ENCODE measurements at regions not wholly inside any gene's neighbourhood (a gene's known extent, or its start where the extent isn't known, plus 50 kb on each side); places are given as distances from the start of the nearest gene placed in this dataset.

DNA sequence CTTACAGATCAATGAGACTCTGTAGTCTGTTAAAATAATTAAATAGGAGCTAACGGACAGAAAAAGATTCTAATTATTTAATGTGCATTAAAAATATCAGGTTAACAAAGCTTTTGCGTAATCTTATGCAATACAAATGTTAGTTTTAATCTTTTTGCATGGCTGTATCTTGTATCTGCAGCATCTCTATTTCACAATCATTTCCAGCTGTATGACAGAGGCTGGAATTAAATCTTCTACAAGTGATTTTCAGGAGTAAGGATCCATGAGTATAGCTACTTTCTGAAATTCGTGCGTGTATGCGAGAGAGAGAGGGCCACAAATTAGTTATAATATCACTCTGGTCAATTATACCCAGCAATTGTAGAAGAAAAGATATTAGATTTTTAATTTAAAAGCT is 1446.8 kb downstream of the NCAM2 start:
- ATAC-seq = no peak
- no peak for DNase-seq (ENCODE audit: low spot score in 2 of 2)
- H3K4me1 Mint-ChIP-seq = no peaks in the 10 kb centered on the region
- no peak overlapping the region for H3K4me3 Mint-ChIP-seq
- H3K9me3 Mint-ChIP-seq = peaks cover 9% of the 10 kb centered on the region
- H3K36me3 Mint-ChIP-seq = no peaks in the 10 kb centered on the region
- H3K27ac Mint-ChIP-seq = no peak overlapping the region

DNA sequence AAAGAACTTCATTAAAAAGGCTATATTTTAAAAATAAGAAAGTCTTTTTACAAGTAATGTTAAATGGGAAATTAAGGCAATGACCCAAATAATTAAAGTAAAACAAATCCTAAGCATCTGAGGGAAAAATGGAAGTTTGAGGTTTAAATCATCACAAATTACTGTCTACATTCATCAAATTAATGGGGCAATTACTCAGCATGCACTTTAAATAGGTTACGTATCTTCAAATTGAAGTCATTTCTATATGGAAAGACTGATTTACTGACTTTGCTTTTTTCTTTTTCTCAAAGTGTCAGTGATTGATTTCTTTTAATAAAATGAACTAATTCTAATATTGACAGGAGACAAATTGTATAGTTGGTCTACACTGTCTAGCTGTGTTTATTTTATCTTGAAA is 1452.3 kb downstream of the NCAM2 start:
- H3K36me3 Mint-ChIP-seq = no peaks in the 10 kb centered on the region
- no peak overlapping the region for H3K4me3 Mint-ChIP-seq
- no peaks in the 10 kb centered on the region for H3K4me1 Mint-ChIP-seq

DNA sequence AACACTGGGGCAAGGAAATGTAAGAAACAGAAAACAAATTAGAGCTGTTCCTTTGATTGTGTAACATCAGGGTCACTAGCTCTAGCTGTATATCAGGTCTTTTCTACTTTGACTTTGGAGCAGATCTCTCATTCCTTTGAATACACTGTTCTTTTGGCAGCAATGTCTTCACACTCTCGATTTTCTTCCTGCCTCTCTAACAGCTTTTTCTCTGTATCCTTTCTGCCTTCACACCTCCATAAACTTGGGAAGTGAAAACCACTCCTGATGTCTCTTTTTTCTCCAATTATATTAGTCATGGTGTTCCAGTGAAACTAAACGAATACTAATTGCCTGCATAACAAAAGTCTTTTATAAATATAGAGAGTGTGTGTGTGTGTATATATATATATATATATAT is 1458.0 kb downstream of the NCAM2 start:
- H3K4me1 Mint-ChIP-seq = no peaks in the 10 kb centered on the region
- no peak overlapping the region for H3K4me3 Mint-ChIP-seq
- no peaks in the 10 kb centered on the region for H3K36me3 Mint-ChIP-seq
- H3K27ac Mint-ChIP-seq = no peak overlapping the region
- peaks cover 25% of the 10 kb centered on the region for H3K9me3 Mint-ChIP-seq
- ATAC-seq (no peak), DNase-seq (ENCODE audit: low spot score in 2 of 2) (no peak)

More for the DNA sequence above, 1452.3 kb downstream of the NCAM2 start:
- Mint-ChIP-seq H3K9me3 (peaks cover 16% of the 10 kb centered on the region), H3K27ac (no peak overlapping the region)
- DNase-seq (ENCODE audit: low spot score in 2 of 2) (no peak), ATAC-seq (no peak)

DNA sequence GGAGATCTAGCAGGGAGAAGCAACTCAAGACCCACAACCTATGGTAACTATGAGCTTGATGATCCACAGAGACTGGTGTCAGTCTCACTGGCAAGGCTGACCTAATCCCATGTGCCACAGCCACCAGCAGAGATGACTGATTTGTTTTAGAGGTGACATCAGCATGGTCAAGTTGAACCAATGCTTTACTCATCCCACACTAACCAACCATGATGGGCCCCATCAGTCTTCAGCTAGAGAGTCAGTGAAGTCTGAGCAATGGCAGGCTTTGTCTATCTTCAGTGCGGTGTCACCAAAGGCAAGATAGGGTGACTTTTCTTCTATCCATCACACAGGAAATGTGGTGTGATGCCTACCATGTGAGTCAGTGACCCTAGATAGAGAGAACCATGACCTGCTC is 1470.7 kb downstream of the NCAM2 start:
- Mint-ChIP-seq H3K9me3 (peaks cover 18% of the 10 kb centered on the region), H3K4me3 (no peak overlapping the region)

DNA sequence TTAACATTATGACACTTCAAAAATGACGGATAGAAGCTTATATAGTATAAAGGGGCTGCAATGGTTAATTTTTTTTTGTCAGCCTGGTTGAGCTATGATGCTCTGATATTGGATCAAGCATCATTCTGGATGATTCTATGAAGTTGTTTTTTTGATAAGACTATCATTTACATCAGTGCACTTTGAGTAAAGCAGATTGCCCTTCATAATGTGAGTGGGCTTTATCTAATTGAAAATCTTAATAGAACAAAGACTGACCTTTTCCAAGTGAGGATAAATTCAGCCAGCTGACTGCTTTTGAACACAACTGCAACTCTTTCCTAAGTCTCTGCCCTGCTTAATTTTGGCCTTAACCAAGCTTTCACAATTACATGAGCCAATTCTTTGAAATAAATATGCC is 1476.2 kb downstream of the NCAM2 start:
- Mint-ChIP-seq H3K9me3 (peaks cover 21% of the 10 kb centered on the region), H3K4me3 (no peak overlapping the region), H3K4me1 (no peaks in the 10 kb centered on the region), H3K27ac (no peak overlapping the region), H3K36me3 (no peaks in the 10 kb centered on the region)
- DNase-seq (ENCODE audit: low spot score in 2 of 2) = no peak
- ATAC-seq = no peak

More for the DNA sequence above, 1470.7 kb downstream of the NCAM2 start:
- H3K4me1 Mint-ChIP-seq = no peaks in the 10 kb centered on the region
- no peak overlapping the region for H3K27ac Mint-ChIP-seq
- DNase-seq (ENCODE audit: low spot score in 2 of 2) (no peak), ATAC-seq (peak; percentile 42)
- H3K36me3 Mint-ChIP-seq = no peaks in the 10 kb centered on the region

DNA sequence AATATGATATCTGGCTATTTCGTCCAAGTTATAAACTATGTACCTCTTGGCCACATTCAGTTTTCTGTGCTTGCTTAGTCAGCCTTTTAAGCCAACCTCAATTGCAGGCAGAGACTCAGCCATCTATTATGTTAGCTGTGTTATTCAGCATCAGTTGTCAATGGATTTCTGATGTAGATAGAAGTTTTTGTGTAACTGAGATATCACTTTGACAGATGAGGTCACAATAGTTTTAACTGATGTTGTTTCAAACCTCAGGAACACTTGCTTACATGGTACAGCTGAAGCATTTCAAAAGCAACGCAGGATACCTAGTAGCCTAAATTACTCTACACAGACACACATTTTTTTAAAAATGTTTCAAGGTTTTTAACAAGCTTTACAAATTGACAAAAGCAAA is 1478.0 kb downstream of the NCAM2 start:
- no peak for ATAC-seq
- Mint-ChIP-seq H3K9me3 (peaks cover 14% of the 10 kb centered on the region), H3K27ac (no peak overlapping the region), H3K4me3 (no peak overlapping the region), H3K4me1 (no peaks in the 10 kb centered on the region), H3K36me3 (no peaks in the 10 kb centered on the region)
- DNase-seq (ENCODE audit: low spot score in 2 of 2) = no peak

DNA sequence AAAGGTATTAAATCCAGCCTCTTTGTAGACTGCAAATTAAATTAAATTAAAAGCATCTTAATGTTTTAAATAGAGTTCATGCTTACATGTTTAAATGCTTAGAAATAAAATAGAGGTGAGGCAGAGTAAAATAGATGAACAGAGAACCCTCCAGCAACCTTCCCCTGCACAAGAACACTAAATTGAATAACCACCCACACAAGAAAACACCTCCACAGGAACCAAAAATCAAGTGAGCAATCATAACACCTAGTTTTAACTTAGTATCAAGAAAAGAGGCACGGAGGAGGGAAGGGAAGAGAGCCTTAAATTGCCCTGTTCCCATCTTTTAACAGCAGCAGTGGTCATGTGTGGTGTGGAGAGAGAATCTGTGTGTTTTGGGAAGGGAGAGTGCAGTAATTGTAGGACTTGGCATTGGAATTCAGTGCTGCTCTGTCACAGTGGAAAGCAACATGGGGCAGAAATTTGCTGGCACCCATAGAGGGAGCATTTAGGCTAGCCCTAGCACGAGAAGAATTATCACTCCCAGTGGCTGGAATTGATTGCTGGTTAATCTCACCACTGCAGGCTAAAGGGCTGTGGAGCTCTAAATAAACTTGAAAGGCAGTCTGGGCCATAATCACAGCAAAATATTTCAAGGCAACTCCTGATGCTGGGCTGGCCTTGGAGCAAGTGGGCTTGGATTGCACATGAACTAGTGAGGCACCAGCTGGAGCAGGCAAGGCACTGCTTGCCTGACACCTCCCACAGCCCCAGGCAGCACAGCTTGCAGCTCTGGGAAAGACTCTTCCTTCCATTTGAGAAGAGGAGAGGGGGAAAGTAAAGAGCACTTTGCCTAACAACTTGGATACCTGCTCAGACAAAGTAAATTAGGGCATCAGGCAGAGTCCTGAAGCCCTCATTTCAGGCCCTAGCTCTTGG is 1478.8 kb downstream of the NCAM2 start:
- no peak for ATAC-seq
- H3K9me3 Mint-ChIP-seq = peaks cover 14% of the 10 kb centered on the region
- no peak overlapping the region for H3K27ac Mint-ChIP-seq
- no peak overlapping the region for H3K4me3 Mint-ChIP-seq
- DNase-seq (ENCODE audit: low spot score in 2 of 2) = no peak
- H3K4me1 Mint-ChIP-seq = no peaks in the 10 kb centered on the region
- H3K36me3 Mint-ChIP-seq = no peaks in the 10 kb centered on the region

DNA sequence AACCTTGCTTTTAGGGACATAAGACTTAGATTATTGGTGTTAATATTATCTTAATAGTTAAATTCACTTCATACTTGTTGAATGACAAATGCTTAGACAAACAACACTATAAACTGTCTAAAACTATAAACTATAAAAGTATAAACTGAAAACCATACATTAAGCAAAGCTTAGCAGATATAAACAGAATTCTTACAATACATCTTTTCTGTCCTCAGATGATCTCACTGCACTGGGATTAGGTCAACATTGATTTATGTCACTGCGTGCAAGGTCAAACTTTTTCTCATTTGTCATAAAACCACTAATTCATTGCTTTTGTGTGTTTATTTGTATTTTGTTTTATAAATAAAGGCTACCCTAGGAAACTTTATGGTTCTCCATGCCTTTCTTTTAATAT is 1491.8 kb downstream of the NCAM2 start:
- no peaks in the 10 kb centered on the region for H3K36me3 Mint-ChIP-seq
- H3K27ac Mint-ChIP-seq = no peak overlapping the region
- peaks cover 10% of the 10 kb centered on the region for H3K9me3 Mint-ChIP-seq
- ATAC-seq (no peak), DNase-seq (ENCODE audit: low spot score in 2 of 2) (no peak)
- no peaks in the 10 kb centered on the region for H3K4me1 Mint-ChIP-seq
- no peak overlapping the region for H3K4me3 Mint-ChIP-seq

DNA sequence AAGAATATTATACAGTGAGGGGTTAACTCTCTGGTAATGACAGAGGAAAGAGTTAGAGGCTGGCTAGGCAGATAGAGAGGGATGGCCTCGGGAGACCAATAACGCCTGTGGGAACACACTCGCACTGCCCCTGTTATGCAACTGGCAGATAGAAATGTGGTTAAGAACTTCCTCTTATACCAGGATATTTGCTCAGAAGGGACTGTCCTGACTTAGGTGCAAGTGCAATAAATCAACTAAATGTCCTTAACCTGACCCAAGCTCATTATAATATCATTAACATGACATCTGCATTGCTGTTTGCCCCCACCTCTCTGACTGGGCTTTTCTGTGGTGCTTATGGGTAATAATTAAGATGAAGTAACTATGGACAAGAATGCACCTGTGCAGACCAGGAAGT is 1518.0 kb downstream of the NCAM2 start:
- no peak overlapping the region for H3K27ac Mint-ChIP-seq
- H3K36me3 Mint-ChIP-seq = no peaks in the 10 kb centered on the region
- no peak for ATAC-seq
- no peak overlapping the region for H3K4me3 Mint-ChIP-seq
- no peaks in the 10 kb centered on the region for H3K4me1 Mint-ChIP-seq
- peaks cover 10% of the 10 kb centered on the region for H3K9me3 Mint-ChIP-seq
- DNase-seq (ENCODE audit: low spot score in 2 of 2) = no peak

- ATAC-seq (no peak), DNase-seq (ENCODE audit: low spot score in 2 of 2) (no peak)
- H3K9me3 Mint-ChIP-seq = peaks cover 47% of the 10 kb centered on the region
- no peaks in the 10 kb centered on the region for H3K36me3 Mint-ChIP-seq
- no peaks in the 10 kb centered on the region for H3K4me1 Mint-ChIP-seq
- H3K27ac Mint-ChIP-seq = no peak overlapping the region
- no peak overlapping the region for H3K4me3 Mint-ChIP-seq
Measured at GRCh38 chr21:22535630-22536029, 1537.4 kb downstream of the NCAM2 start.

DNA sequence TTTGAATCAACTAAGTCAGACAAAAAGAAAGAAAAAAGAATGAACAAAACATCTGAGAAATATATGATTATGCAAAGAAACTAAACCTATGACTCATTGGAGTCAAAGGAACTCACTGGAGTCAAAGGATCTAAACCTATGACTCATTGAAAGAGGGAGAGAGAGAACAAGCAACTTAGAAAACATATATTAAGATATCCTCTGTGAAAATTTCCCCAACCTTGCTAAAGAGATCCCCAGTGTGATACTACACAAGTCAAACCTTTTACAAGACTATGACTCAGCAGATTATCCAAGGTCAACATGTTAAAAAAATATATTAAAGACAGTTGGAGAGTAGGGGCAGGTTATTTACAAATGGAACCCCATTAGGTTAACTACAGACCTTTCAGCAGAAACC is 1538.3 kb downstream of the NCAM2 start:
- Mint-ChIP-seq H3K4me3 (no peak overlapping the region), H3K9me3 (peaks cover 51% of the 10 kb centered on the region), H3K4me1 (no peaks in the 10 kb centered on the region), H3K27ac (no peak overlapping the region), H3K36me3 (no peaks in the 10 kb centered on the region)
- DNase-seq (ENCODE audit: low spot score in 2 of 2) = no peak
- no peak for ATAC-seq

- ATAC-seq (no peak), DNase-seq (ENCODE audit: low spot score in 2 of 2) (no peak)
- Mint-ChIP-seq H3K4me3 (no peak overlapping the region), H3K27ac (no peak overlapping the region), H3K36me3 (no peaks in the 10 kb centered on the region), H3K4me1 (no peaks in the 10 kb centered on the region), H3K9me3 (peaks cover 26% of the 10 kb centered on the region)
Measured at GRCh38 chr21:22544747-22545146, 1546.5 kb downstream of the NCAM2 start.

- Mint-ChIP-seq H3K27ac (no peak overlapping the region), H3K36me3 (no peaks in the 10 kb centered on the region), H3K9me3 (peaks cover 8% of the 10 kb centered on the region), H3K4me1 (no peaks in the 10 kb centered on the region), H3K4me3 (no peak overlapping the region)
- ATAC-seq = no peak
- no peak for DNase-seq (ENCODE audit: low spot score in 2 of 2)
Measured at GRCh38 chr21:22552390-22552789, 1554.2 kb downstream of the NCAM2 start.

DNA sequence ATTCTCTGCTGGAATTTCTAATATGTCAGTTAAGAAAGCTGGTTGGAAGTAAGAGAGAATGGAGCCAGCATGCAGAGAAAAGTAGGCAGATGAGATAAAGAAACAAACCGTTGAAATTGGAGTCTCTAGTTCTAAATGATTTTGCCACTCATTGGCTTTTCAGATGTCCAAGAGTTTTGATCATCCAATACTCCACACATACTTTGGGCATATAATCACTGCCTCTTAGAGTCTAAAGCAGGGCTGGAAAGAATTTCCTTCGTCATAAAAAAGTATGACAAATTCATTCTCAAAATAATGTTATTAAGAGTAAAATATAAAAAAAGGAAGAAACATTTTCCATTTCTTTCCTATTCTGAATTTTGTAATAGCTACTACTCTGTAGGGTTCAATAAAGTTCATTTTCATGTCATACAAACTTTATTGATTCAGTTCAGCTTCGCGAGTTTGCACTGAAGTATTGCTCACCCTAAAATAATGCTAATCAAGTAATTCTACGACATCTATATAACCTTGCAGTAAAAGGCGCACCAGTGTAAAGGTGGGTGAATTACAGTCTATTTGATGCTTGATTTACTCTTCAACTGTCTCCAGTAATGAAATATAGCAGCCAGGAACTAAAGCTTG is 1556.6 kb downstream of the NCAM2 start:
- H3K27ac Mint-ChIP-seq = no peak overlapping the region
- no peaks in the 10 kb centered on the region for H3K36me3 Mint-ChIP-seq
- DNase-seq (ENCODE audit: low spot score in 2 of 2) = no peak
- peaks cover 10% of the 10 kb centered on the region for H3K9me3 Mint-ChIP-seq
- no peak for ATAC-seq
- no peaks in the 10 kb centered on the region for H3K4me1 Mint-ChIP-seq
- H3K4me3 Mint-ChIP-seq = no peak overlapping the region

DNA sequence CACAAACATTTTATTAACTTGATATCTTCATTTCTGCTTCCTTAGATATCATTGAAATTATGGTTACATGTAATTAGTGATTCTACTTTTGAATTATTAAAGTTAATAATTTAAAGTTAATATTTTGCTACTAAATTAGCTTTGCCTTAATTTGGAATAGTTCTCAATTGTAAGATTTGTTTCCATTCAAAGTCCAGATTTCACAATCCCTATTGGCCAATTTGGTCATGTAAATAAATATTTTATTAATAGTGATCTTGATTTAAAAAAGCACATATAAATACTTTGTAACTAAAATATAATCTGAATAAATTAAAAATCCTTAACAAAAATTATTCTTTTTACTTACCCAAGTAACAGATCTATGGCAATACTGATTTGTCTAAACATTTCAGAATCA is 1558.6 kb downstream of the NCAM2 start:
- peaks cover 17% of the 10 kb centered on the region for H3K9me3 Mint-ChIP-seq
- no peak overlapping the region for H3K27ac Mint-ChIP-seq
- no peak for DNase-seq (ENCODE audit: low spot score in 2 of 2)
- ATAC-seq = no peak
- H3K4me3 Mint-ChIP-seq = no peak overlapping the region
- H3K4me1 Mint-ChIP-seq = no peaks in the 10 kb centered on the region
- no peaks in the 10 kb centered on the region for H3K36me3 Mint-ChIP-seq

- Mint-ChIP-seq H3K4me3 (no peak overlapping the region), H3K36me3 (no peaks in the 10 kb centered on the region), H3K9me3 (peaks cover 16% of the 10 kb centered on the region), H3K27ac (no peak overlapping the region), H3K4me1 (no peaks in the 10 kb centered on the region)
- DNase-seq (ENCODE audit: low spot score in 2 of 2) (no peak), ATAC-seq (no peak)
Measured at GRCh38 chr21:22561946-22562345, 1563.7 kb downstream of the NCAM2 start.

Measured in stimulated activated effector memory CD8-positive, alpha-beta T cell treated with anti-CD3 and anti-CD28 coated beads, Interleukin-12 subunit alpha, Interleukin-12 subunit beta, amount 100 ng/mL, for 72 hours (primary cell).